SK-N-SH treated with all-trans-retinoic acid at 6 μM for 48 hours (cell line): ENCODE measurements at regions not wholly inside any gene's neighbourhood (a gene's known extent, or its start where the extent isn't known, plus 50 kb on each side); places are given as distances from the start of the nearest gene placed in this dataset.

Source experiments
- ATAC-seq: fragments of 200-7000 bp; cut with Tn5 transposase; 3 replicates; pipeline ENCODE4 v1.9.1; 2020; ENCODE audit warnings: mild to moderate bottlenecking, moderate library complexity
- BACH2 ChIP-seq: fragments of 250-450 bp; sonication (Bioruptor Pico); IDR thresholded peaks from 2 replicates; pipeline ENCODE4 v1.9.0; 2021; ENCODE audit warnings: mild to moderate bottlenecking, borderline replicate concordance
- CSDC2 ChIP-seq: fragments of 250-450 bp; sonication (Bioruptor Pico); IDR thresholded peaks from 2 replicates; pipeline ENCODE4 v1.5.0; 2020; ENCODE audit warnings: mild to moderate bottlenecking, moderate library complexity
- ESRRG ChIP-seq: fragments of 250-450 bp; sonication (Bioruptor Pico); IDR thresholded peaks from 2 replicates; pipeline ENCODE4 v1.6.1; 2021; ENCODE audit warnings: mild to moderate bottlenecking
- GLIS3 ChIP-seq: fragments of 250-450 bp; sonication (Bioruptor Pico); IDR thresholded peaks from 2 replicates; pipeline ENCODE4 v1.5.0; 2020; ENCODE audit warnings: mild to moderate bottlenecking, moderate library complexity
- ISL1 ChIP-seq: fragments of 250-450 bp; sonication (Bioruptor Pico); IDR thresholded peaks from 2 replicates; pipeline ENCODE4 v2.1.2; 2022; ENCODE audit warnings: mild to moderate bottlenecking, moderate library complexity
- OSR1 ChIP-seq: fragments of 250-450 bp; sonication (Bioruptor Pico); IDR thresholded peaks from 2 replicates; pipeline ENCODE4 v1.8.0; 2022; ENCODE audit warnings: moderate library complexity, mild to moderate bottlenecking, inconsistent platforms
- RARB ChIP-seq: fragments of 250-450 bp; sonication (Bioruptor Pico); IDR thresholded peaks from 2 replicates; pipeline ENCODE4 v1.8.0; 2021; ENCODE audit warnings: mild to moderate bottlenecking, moderate library complexity
- SNAI2 ChIP-seq: fragments of 250-450 bp; sonication (Bioruptor Pico); IDR thresholded peaks from 2 replicates; pipeline ENCODE4 v1.5.0; 2020; ENCODE audit warnings: mild to moderate bottlenecking, moderate library complexity
- TCF4 ChIP-seq: fragments of 250-450 bp; sonication (Bioruptor Pico); IDR thresholded peaks from 2 replicates; pipeline ENCODE4 v1.8.0; 2021; ENCODE audit warnings: mild to moderate bottlenecking, moderate library complexity, borderline replicate concordance
- TOX ChIP-seq: fragments of 250-450 bp; sonication (Bioruptor Pico); IDR thresholded peaks from 2 replicates; pipeline ENCODE4 v1.8.0; 2021; ENCODE audit warnings: mild to moderate bottlenecking, moderate library complexity, borderline replicate concordance
- ZC3H10 ChIP-seq: fragments of 250-450 bp; sonication (Bioruptor Pico); IDR thresholded peaks from 2 replicates; pipeline ENCODE4 v1.5.1; 2021; ENCODE audit warnings: mild to moderate bottlenecking, moderate library complexity
- ZFP3 ChIP-seq: fragments of 250-450 bp; sonication (Bioruptor Pico); IDR thresholded peaks from 2 replicates; pipeline ENCODE4 v1.5.0; 2020; ENCODE audit warnings: mild to moderate bottlenecking, moderate library complexity
- ZFP30 ChIP-seq: fragments of 450-650 bp; formaldehyde crosslinking; IDR thresholded peaks from 2 replicates; pipeline ENCODE4 v1.5.0; 2022; ENCODE audit warnings: mild to moderate bottlenecking, moderate library complexity
- ZNF565 ChIP-seq: fragments of 450-650 bp; formaldehyde crosslinking; conservative IDR thresholded peaks from 2 replicates; pipeline ENCODE4 v1.5.0; 2020; ENCODE audit warnings: low read depth, mild to moderate bottlenecking, moderate library complexity
- ZNF70 ChIP-seq: fragments of 450-650 bp; formaldehyde crosslinking; IDR thresholded peaks from 2 replicates; pipeline ENCODE4 v1.5.0; 2020; ENCODE audit warnings: mild to moderate bottlenecking, moderate library complexity
- ZNF8 ChIP-seq: fragments of 450-650 bp; formaldehyde crosslinking; IDR thresholded peaks from 2 replicates; pipeline ENCODE4 v1.5.0; 2020; ENCODE audit warnings: mild to moderate bottlenecking, moderate library complexity
- TF ChIP-seq, protein P1 (sequence below): fragments of 250-450 bp; sonication (Bioruptor Pico); IDR thresholded peaks from 2 replicates; pipeline ENCODE4 v1.5.0; 2020; ENCODE audit warnings: mild to moderate bottlenecking, moderate library complexity
- TF ChIP-seq, protein P2 (sequence below): fragments of 250-450 bp; sonication (Bioruptor Pico); IDR thresholded peaks from 2 replicates; pipeline ENCODE4 v1.8.0; 2021; ENCODE audit warnings: low read depth, mild to moderate bottlenecking, moderate library complexity, borderline replicate concordance
- TF ChIP-seq, protein P3 (sequence below): fragments of 250-450 bp; sonication (Bioruptor Pico); IDR thresholded peaks from 2 replicates; pipeline ENCODE4 v1.5.1; 2020; ENCODE audit warnings: low read depth, mild to moderate bottlenecking, moderate library complexity
- TF ChIP-seq, protein P4 (sequence below): fragments of 250-450 bp; sonication (Bioruptor Pico); IDR thresholded peaks from 2 replicates; pipeline ENCODE4 v1.5.1; 2021; ENCODE audit warnings: mild to moderate bottlenecking, moderate library complexity

DNA sequence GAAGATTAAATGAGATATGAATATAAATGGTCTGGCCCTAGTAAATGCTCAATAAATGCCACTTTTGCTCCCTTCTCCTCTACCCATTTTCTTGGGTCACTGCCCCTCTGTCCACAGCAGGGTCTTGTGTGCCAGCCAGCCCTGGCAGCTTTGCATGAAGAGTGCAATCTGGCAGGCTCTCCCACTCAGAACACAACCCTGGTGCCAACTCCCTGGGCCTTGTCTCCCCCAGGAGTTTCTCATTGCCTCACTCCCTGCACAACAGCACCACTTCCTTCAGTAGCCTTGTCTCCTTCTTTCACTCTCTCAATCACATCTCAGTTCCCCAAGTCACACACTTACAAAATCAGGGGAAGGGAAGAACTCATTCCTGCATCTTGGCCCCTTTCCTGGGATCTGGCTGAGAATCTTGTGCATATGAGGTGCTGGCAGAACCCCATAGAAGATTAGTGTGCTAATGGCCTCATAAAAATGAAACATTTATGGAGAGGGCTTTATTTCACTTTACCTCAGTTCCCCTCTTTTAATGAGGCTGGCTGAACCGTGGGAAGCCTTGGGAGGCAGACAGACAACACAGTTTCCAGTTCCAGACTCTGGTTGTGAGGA is 445.9 kb upstream of the PROK2 start:
- ATAC-seq = no peak
- TF ChIP-seq ESRRG (CRISPR knock-in tag) (no peak), ZNF70 (CRISPR knock-in tag) (no peak), RARB (no peak)
- TF ChIP-seq, all 23 proteins: peak for 0

DNA sequence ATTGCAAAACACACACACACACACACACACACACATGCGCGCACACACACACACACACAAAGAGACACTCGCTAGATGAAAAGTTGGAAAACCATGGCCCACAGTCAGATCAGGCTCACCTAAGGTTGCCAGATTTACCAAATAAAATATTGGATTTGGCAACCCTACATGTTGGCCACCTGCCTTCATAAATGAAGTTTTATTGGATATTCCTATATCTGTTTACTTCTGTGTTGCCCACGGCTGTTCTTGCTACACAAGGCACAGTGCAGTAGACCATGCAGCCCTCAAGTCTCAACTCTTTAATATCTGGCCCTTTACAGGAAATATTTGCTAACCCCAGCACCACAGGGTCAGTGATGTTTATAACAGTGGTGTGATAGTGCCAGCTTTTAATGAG is 445.0 kb upstream of the PROK2 start:
- ATAC-seq = no peak
- TF ChIP-seq TOX (no peak), TCF4 (CRISPR knock-in tag) (no peak), ESRRG (CRISPR knock-in tag) (no peak), ZFP30 (CRISPR knock-in tag) (no peak), GLIS3 (CRISPR knock-in tag) (no peak), BACH2 (CRISPR knock-in tag) (no peak), RARB (no peak), OSR1 (no peak), CSDC2 (CRISPR knock-in tag) (no peak), ZNF8 (no peak), ISL1 (CRISPR knock-in tag) (no peak), ZC3H10 (CRISPR knock-in tag) (no peak), SNAI2 (no peak), ZNF70 (CRISPR knock-in tag) (no peak)
- TF ChIP-seq, protein P1, sequence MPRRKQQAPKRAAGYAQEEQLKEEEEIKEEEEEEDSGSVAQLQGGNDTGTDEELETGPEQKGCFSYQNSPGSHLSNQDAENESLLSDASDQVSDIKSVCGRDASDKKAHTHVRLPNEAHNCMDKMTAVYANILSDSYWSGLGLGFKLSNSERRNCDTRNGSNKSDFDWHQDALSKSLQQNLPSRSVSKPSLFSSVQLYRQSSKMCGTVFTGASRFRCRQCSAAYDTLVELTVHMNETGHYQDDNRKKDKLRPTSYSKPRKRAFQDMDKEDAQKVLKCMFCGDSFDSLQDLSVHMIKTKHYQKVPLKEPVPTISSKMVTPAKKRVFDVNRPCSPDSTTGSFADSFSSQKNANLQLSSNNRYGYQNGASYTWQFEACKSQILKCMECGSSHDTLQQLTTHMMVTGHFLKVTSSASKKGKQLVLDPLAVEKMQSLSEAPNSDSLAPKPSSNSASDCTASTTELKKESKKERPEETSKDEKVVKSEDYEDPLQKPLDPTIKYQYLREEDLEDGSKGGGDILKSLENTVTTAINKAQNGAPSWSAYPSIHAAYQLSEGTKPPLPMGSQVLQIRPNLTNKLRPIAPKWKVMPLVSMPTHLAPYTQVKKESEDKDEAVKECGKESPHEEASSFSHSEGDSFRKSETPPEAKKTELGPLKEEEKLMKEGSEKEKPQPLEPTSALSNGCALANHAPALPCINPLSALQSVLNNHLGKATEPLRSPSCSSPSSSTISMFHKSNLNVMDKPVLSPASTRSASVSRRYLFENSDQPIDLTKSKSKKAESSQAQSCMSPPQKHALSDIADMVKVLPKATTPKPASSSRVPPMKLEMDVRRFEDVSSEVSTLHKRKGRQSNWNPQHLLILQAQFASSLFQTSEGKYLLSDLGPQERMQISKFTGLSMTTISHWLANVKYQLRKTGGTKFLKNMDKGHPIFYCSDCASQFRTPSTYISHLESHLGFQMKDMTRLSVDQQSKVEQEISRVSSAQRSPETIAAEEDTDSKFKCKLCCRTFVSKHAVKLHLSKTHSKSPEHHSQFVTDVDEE (CRISPR knock-in tag) = no peak
- TF ChIP-seq, protein P2, sequence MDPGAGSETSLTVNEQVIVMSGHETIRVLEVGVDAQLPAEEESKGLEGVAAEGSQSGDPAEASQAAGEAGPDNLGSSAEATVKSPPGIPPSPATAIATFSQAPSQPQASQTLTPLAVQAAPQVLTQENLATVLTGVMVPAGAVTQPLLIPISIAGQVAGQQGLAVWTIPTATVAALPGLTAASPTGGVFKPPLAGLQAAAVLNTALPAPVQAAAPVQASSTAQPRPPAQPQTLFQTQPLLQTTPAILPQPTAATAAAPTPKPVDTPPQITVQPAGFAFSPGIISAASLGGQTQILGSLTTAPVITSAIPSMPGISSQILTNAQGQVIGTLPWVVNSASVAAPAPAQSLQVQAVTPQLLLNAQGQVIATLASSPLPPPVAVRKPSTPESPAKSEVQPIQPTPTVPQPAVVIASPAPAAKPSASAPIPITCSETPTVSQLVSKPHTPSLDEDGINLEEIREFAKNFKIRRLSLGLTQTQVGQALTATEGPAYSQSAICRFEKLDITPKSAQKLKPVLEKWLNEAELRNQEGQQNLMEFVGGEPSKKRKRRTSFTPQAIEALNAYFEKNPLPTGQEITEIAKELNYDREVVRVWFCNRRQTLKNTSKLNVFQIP = no peak
- TF ChIP-seq, protein P3, sequence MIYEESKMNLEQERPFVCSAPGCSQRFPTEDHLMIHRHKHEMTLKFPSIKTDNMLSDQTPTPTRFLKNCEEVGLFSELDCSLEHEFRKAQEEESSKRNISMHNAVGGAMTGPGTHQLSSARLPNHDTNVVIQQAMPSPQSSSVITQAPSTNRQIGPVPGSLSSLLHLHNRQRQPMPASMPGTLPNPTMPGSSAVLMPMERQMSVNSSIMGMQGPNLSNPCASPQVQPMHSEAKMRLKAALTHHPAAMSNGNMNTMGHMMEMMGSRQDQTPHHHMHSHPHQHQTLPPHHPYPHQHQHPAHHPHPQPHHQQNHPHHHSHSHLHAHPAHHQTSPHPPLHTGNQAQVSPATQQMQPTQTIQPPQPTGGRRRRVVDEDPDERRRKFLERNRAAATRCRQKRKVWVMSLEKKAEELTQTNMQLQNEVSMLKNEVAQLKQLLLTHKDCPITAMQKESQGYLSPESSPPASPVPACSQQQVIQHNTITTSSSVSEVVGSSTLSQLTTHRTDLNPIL (CRISPR knock-in tag) = no peak
- TF ChIP-seq, protein P4, sequence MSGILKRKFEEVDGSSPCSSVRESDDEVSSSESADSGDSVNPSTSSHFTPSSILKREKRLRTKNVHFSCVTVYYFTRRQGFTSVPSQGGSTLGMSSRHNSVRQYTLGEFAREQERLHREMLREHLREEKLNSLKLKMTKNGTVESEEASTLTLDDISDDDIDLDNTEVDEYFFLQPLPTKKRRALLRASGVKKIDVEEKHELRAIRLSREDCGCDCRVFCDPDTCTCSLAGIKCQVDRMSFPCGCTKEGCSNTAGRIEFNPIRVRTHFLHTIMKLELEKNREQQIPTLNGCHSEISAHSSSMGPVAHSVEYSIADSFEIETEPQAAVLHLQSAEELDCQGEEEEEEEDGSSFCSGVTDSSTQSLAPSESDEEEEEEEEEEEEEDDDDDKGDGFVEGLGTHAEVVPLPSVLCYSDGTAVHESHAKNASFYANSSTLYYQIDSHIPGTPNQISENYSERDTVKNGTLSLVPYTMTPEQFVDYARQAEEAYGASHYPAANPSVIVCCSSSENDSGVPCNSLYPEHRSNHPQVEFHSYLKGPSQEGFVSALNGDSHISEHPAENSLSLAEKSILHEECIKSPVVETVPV (CRISPR knock-in tag) = no peak

DNA sequence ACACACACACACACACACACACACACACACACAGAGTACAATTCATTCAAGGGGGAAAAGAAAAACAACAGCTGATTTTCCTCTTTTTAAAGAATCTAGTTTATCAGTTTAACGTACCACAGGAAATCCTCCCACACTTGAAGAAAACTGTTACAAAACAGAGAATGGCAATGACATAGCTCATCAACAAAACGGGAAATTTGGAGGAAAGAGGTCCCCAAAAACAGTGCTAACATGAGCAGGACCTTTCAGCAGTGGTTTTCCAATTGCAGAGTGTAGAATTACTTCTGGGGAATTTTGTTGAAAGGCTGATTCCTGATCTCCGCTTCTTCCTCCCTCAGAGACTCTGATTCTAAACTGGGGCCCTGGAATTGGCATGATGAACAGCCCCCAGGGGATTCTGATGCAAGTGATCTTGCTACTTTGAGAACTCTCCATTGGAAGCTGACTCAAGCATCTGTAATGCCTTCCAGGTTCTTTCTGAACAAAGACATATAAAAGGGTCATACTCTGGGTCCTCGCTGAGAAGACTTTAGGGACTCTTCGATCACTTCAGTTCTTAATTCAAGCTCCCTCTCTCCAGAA is 442.6 kb upstream of the PROK2 start:
- no peak for ATAC-seq
- TF ChIP-seq SNAI2 (no peak), CSDC2 (CRISPR knock-in tag) (no peak), ISL1 (CRISPR knock-in tag) (no peak), GLIS3 (CRISPR knock-in tag) (no peak), ZNF565 (CRISPR knock-in tag) (no peak), ZFP3 (CRISPR knock-in tag) (no peak), ESRRG (CRISPR knock-in tag) (no peak), ZC3H10 (CRISPR knock-in tag) (no peak), OSR1 (no peak)
- TF ChIP-seq, protein P4 (CRISPR knock-in tag) = no peak
